Ramos (cell line): ENCODE measurements at regions not wholly inside any gene's neighbourhood (a gene's known extent, or its start where the extent isn't known, plus 50 kb on each side); places are given as distances from the start of the nearest gene placed in this dataset.

Experiments
- in situ Hi-C: fragments of 300-500 bp; cut with MboI; formaldehyde crosslinking; loops from one replicate; pipeline ENCODE4 v1.14.3; 2022; ENCODE audit warnings: low sequenced_read_pairs; ENCODE audit not compliant: unreplicated experiment

GRCh38 chr15:93848490-93848889 lies 382.9 kb upstream of the MCTP2 start:
- in situ Hi-C loops, result no loop called here

GRCh38 chr15:93848076-93848475 lies 383.3 kb upstream of the MCTP2 start:
- in situ Hi-C loops, result no loop called here

GRCh38 chr15:93846148-93846547 lies 385.2 kb upstream of the MCTP2 start:
- in situ Hi-C loops, result no loop called here

- in situ Hi-C loops, result no loop called here
Observed at GRCh38 chr15:93837450-93837849, 393.9 kb upstream of the MCTP2 start.

DNA sequence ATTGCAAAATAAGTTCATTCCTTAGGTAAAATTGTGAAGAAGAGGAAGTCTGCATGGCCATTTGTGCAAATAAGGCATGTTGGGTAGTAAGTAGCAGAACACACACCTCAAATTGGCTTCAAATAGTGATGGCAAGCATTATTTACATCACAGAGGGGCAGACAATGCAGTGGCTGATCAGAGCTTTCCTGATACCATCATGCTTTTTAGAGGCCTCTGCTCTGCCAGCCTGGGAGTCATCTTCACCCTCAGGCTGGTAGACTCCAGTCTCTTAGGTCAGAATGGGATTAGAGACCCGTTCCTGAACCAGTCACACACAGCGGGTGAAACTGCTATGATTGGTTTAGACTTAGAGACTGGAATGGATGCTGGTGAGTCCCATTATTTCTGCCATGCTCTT lies 396.0 kb upstream of the MCTP2 start:
- in situ Hi-C loops, result no loop called here

GRCh38 chr15:93831641-93832040 lies 399.7 kb upstream of the MCTP2 start:
- in situ Hi-C loops, result no loop called here

DNA sequence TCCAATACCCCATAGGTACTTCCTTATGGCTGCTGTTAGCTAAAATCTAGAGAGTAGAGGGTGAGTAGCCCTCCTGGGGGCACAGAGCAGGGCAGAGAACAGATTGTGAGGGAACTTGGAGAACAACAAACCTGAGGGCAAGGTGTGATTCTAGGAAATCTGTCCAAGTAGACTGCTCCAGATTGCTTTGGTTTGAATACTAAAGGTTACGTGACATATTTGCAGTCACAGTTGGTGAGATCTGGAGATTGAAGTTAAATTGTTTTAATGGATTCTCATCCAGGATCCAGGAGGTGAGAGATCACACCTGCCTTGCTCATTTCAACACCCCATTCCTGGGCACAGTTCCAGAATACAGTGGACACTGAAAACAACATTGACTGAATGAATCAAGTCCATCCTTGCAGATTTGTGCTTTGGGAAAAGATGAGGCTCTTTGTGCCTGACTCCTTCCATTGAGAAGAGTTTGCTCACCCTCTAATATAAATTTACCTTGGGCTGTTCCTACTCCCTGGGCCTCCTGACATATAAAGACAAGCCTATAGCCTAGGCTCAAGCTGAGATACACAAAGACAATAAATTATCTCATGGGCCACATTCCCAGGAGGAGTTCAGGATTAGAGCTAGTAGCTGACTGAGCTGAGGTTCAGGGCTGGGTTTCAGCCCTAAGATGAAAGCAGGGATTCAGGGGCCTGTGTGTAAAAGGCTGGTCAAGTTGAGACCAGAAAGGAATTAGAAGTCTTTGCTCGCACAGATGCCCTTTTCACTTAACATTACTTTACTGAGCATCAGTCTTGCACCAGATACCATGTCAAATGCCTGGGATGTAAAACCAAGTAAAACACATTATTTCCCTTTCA lies 400.9 kb upstream of the MCTP2 start:
- in situ Hi-C loops, result no loop called here

DNA sequence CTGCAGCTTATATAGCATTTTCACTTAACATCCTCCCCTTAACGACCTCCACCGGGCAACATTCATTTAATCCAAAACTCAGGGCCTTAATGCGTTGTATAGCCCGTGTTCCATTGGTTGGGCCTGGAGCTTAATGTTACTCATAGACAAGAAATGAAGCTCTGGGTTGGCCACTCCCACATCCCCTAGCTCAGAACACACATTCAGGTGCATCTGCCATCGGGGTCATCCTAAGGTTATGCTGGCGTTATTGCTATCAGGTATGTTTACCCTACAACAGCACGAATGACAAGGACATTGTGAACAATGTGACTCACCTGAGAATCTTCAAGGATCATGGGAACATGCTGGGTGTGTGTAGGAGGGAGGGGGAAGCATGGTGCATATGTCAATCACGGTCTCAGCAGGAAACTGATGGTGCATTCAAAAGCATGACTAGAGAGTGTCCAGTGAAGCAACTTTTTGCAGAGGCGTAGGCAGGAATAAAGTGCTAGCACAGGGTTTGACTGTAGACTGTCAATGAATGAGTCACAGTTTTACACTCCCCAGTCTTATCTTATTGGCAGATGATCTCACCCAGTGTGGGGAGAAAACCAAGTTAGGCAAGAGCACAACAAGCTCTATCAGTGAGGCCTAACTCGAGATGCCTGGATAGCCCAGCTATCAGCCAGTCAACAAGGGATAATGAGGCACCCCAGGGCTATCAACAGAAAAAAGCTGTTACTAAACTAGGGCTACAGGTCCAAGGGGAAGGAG lies 402.1 kb upstream of the MCTP2 start:
- in situ Hi-C loops, result no loop called here

DNA sequence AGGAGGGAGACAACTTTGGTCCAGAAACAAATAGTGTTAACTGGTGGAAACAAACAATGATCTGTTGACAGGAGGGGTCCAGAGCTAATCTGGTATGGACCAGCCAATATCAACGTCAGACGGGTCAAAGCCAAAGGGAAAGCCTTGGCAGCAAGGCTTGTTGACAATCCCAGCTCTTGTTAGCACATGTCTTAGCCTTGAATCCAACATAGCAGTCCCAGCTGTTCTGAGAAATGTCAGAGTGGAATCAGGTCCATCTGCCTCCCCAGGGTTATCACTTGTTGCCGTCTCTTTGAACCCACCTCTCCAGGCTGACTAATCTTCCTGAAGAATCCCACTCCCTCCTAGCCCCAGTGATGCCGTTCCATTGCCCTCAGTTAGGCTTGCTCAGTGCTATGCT lies 404.6 kb upstream of the MCTP2 start:
- in situ Hi-C loops, result no loop called here

DNA sequence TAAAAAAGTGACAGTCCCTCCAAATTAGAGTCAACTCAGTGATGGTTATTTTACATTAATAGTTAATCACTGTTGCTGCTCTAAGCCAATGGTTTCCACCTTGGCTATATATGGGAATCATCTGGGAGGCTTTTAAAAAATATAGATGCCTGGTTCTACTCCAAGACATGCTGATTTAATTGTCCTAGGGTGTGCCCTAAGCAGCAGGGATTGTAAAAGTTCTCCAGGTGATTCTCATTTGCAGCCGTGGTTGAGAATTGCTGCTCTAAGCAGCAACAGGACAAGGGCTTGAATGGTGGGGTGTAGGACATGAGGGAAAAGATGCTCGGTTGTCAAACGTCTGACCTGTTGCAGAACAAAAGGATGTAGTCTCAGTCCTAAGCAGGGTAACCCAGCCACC lies 405.1 kb upstream of the MCTP2 start:
- in situ Hi-C loops, result no loop called here

DNA sequence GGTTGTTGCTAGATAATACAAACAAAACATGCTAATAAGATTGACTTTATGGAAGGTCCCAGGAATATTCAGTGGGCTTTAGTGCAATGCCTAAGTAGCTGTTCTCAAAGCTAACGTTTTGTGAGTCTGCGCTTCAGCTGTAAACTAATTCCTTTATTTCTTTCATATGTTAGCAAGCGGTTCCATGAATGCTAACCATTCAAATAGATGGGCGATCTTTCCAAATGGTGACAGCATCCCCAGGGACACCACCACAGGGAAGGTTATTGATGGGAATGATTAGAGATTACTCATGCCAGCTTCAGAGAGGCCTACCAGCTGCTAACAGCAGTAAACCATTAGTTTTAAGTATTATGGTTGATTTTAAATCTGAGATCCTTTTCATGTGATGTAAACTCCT lies 405.7 kb upstream of the MCTP2 start:
- in situ Hi-C loops, result no loop called here

DNA sequence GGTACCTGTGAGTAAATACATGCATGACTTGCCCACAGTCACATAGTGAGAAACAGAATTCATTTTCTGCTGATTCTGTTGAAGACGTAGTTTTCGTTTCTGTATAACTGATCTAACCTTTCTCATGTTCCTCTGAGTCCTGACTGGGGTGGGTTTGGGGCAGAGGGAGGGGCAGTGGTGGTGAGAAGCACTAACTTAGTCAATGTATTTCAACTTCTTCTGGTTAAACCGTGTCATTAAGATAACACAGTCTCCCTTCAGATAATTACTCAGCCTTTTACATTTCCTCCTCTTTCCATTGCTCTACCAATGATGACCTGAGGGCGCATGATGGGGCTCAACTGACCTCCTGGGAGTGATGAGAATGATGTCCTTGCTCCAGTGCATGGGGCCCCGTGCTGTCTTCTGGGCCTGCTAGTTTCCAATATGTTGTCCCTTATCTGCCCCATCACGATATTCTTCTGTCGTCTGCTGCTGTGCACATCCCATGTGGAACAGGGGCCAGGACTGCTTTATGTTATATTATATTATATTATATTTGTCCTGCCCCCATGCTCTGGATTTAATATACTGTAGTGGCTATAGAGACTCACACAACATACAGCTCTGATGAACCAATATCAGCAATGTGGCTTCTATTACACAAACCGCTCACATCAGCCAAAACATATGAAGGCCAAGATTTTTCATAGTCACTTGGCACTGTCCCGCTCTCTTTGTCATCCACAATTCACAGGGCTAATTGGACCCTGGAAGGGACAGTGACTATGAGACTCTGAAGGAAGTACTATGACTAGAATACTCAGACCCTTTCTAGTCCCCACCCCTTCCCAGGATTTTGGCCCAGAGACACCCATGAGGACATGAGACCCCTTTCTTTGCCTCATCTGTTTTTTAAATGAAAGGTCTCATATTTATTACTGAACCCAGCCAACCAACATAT lies 407.1 kb upstream of the MCTP2 start:
- in situ Hi-C loops, result no loop called here

GRCh38 chr15:93820566-93820965 lies 410.8 kb upstream of the MCTP2 start:
- in situ Hi-C loops, result no loop called here

DNA sequence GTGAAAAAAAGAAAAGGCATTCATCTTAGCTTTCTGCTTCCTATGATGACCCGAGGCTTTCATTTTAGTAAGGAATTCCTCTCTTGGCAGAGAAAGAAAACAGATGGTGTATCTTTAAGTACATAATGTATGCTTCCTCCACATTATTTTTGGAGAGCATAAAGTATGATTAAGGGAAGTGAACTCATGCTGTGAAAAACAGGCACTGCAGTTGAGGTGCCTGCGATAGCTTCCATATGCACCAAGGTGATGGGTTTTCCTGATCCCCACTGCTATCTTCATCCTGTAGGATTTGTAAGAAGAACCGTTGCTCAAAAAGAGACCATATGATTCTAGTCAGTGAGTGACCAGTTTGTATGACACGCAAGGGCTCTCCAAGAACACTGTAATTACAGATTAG lies 411.5 kb upstream of the MCTP2 start:
- in situ Hi-C loops, result no loop called here

DNA sequence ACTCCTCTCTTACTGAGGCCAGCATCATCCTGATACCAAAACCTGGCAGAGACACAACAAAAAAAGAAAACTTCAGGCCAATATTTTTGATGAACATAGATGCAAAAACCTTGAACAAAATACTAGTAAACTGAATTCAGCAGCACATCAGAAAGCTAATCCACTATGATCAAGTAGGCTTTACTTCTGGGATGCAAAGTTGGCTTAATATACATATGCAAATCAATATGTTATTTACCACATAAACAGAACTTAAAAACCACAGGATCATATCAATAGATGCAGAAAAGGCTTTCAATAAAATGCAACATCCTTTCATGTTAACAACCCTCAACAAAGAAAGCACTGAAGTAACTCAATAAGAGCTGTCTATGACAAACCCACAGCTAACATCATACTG lies 414.5 kb upstream of the MCTP2 start:
- in situ Hi-C loops, result no loop called here

GRCh38 chr15:93811305-93811704 lies 420.1 kb upstream of the MCTP2 start:
- in situ Hi-C loops, result no loop called here

- in situ Hi-C loops, result no loop called here
Observed at GRCh38 chr15:93809516-93809915, 421.8 kb upstream of the MCTP2 start.

DNA sequence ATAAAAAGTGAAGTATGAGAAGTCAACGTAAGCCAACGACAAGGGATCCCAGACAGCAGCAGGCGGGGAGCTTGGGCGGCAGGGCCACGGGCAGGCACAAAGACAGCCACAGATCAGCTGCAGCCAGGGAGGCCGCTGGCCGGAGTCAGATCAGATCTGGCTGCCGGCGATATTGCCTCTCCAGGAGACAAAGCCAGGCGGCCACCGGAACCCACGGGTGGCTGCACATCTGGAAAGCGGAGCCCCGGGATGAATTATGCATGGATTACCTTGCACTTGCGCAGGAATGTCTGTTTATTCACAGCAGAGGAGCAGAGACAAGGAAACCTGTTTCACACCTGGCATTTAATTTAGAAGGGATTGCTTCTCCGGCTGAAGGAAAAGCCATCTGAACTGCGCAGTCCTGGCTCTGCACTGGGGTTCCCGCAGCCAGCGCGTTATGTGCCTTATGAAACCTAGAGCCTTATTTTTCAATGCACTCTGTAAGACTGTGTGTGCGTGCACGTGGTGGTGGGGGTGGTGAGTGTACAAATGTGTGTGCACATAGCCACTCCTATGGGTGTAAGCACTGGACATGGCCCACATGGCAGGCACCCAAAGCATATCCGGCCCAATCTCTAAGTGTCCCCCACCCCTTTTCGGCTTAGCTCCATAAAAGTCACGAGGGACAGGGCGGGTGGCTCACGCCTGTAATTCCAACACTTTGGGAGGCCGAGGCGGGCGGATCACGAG lies 427.8 kb upstream of the MCTP2 start:
- in situ Hi-C loops, result no loop called here

DNA sequence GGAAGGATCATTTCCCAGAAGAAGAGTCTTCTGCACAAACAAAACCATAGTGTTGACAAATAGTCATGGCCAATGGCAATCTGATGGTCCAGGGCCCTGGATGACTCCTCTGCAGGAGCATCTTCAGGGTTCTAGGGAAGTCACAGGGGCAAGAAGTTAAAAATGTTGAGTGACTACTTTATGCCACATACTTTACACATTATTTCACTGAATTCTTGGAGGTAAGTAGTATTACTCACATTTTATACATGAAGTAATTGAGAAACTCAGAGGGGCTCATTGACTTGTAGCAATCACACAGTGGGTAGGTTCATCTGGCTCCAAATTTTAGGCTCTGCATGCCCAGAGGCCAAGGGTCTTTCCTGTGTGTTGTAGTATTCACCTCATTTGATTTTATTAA lies 430.2 kb upstream of the MCTP2 start:
- in situ Hi-C loops, result no loop called here

DNA sequence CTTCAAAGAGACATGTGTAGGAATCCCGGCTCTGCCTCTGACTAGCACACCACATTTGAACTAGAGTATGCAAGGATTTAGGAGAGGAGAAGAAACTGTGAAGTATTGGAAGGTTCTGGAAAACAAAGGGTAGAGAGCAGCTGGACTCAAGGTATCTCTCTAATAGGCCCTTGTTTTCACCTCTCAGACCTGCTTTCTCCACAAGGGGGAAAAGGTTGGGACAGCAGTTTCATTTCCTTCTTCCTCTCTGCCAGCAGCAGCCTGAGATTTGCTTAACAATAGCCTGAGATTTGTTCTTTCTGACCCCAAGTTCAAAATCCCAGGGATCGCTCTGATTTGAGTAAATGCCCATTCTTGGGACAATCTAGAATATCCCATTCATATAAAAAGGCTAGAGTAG lies 430.6 kb upstream of the MCTP2 start:
- in situ Hi-C loops, result no loop called here
